IMR-90 (cell line): ENCODE measurements at regions not wholly inside any gene's neighbourhood (a gene's known extent, or its start where the extent isn't known, plus 50 kb on each side); places are given as distances from the start of the nearest gene placed in this dataset.

Experiments
- ATAC-seq: fragments of 200-7000 bp; cut with Tn5 transposase; 2 replicates; pipeline ENCODE4 v1.9.1; 2020; ENCODE audit warnings: low read depth, mild to moderate bottlenecking, moderate library complexity
- BruUV-seq: library from RNA; stranded (reverse); fragments of 400-500 nt; replicated peaks from 2 replicates; lab custom pipeline; 2021; lab: Mats Ljungman, UMichigan
- CTCF ChIA-PET: fragments of 300-600 bp; formaldehyde crosslinking; extraction: SDS; loops from one replicate; lab custom pipeline; 2021; ENCODE audit warnings: antibody characterized with exemption; lab: Yijun Ruan, JAX
- POLR2A ChIA-PET: fragments of 300-600 bp; sonication (Branson Sonifier 250); formaldehyde crosslinking; loops from one replicate; lab custom pipeline; 2022; ENCODE audit warnings: antibody characterized with exemption; ENCODE audit not compliant: unreplicated experiment; lab: Charles Lee
- DNase-seq: peaks from one replicate; pipeline ENCODE4 v3.0.0; 2013
- H2AFZ ChIP-seq: replicated peaks from 2 replicates; pipeline ENCODE3; 2013; ENCODE audit warnings: low read length, mild to moderate bottlenecking; ENCODE audit not compliant: poor library complexity
- H2AK5ac ChIP-seq: 2 replicates; pipeline ENCODE4 v1.6.1; 2013; ENCODE audit warnings: low read depth, low read length, inconsistent platforms
- H2AK9ac ChIP-seq: replicated peaks from 2 replicates; pipeline ENCODE3; 2013; ENCODE audit warnings: mild to moderate bottlenecking, low read depth, low read length, moderate library complexity; ENCODE audit not compliant: poor library complexity
- H2BK120ac ChIP-seq: 2 replicates; pipeline ENCODE4 v1.6.1; 2013; ENCODE audit warnings: low read depth, low read length, inconsistent platforms
- H2BK15ac ChIP-seq: 3 replicates; pipeline ENCODE4 v1.6.1; 2013; ENCODE audit warnings: low read depth, low read length, inconsistent platforms
- H2BK20ac ChIP-seq: 2 replicates; pipeline ENCODE4 v1.6.1; 2013; ENCODE audit warnings: low read depth, mild to moderate bottlenecking, inconsistent platforms, low read length, moderate library complexity
- H2BK5ac ChIP-seq: 2 replicates; pipeline ENCODE4 v1.6.1; 2013; ENCODE audit warnings: mild to moderate bottlenecking, low read depth, low read length, inconsistent platforms; ENCODE audit not compliant: poor library complexity, severe bottlenecking
- H3K14ac ChIP-seq: replicated peaks from 2 replicates; pipeline ENCODE4 v1.6.1; 2013; ENCODE audit warnings: low read depth, low read length, inconsistent platforms
- H3K18ac ChIP-seq: 2 replicates; pipeline ENCODE4 v1.6.1; 2013; ENCODE audit warnings: low read depth, low read length, control low read depth
- H3K23ac ChIP-seq: 2 replicates; pipeline ENCODE4 v1.6.1; 2013; ENCODE audit warnings: low read depth, low read length, inconsistent platforms
- H3K27ac ChIP-seq: 2 replicates; pipeline ENCODE4 v1.5.1; 2013; ENCODE audit warnings: mild to moderate bottlenecking, control low read depth, low read length; ENCODE audit not compliant: insufficient read depth
- H3K27me3 ChIP-seq: 2 replicates; pipeline ENCODE4 v1.6.1; 2013; ENCODE audit warnings: low read length; ENCODE audit not compliant: control insufficient read depth, insufficient read depth
- H3K36me3 ChIP-seq: 2 replicates; pipeline ENCODE4 v1.6.1; 2013; ENCODE audit warnings: low read length, mixed read lengths; ENCODE audit not compliant: control insufficient read depth, insufficient read depth
- H3K4ac ChIP-seq: 2 replicates; pipeline ENCODE4 v1.6.1; 2013; ENCODE audit warnings: low read depth, low read length, inconsistent platforms
- H3K4me1 ChIP-seq: 2 replicates; pipeline ENCODE4 v1.6.1; 2013; ENCODE audit warnings: low read length, mixed read lengths; ENCODE audit not compliant: control insufficient read depth, insufficient read depth
- H3K4me2 ChIP-seq: 2 replicates; pipeline ENCODE4 v1.6.1; 2013; ENCODE audit warnings: low read depth, mild to moderate bottlenecking, control low read depth, low read length, moderate library complexity
- H3K4me3 ChIP-seq: 2 replicates; pipeline ENCODE4 v1.5.1; 2013; ENCODE audit warnings: low read depth, mild to moderate bottlenecking, control low read depth, low read length, moderate library complexity; ENCODE audit not compliant: insufficient read depth
- H3K56ac ChIP-seq: 2 replicates; pipeline ENCODE4 v1.6.1; 2013; ENCODE audit warnings: low read length, inconsistent platforms; ENCODE audit not compliant: insufficient read depth; ENCODE audit errors: extremely low read depth
- H3K79me1 ChIP-seq, 2 experiments: 2 replicates each; pipeline ENCODE4 v1.6.1; 2013; ENCODE audit warnings: low read length in 2 of 2, inconsistent platforms in 1 of 2, low read depth in 1 of 2
- H3K9ac ChIP-seq: 2 replicates; pipeline ENCODE4 v1.6.1; 2013; ENCODE audit warnings: low read depth, low read length, control low read depth
- H3K9me1 ChIP-seq: 2 replicates; pipeline ENCODE4 v1.6.1; 2013; ENCODE audit warnings: low read length, inconsistent platforms; ENCODE audit not compliant: insufficient read depth
- H3K9me3 ChIP-seq: 2 replicates; pipeline ENCODE4 v1.6.1; 2013; ENCODE audit warnings: low read length; ENCODE audit not compliant: control insufficient read depth, insufficient read depth
- H4K20me1 ChIP-seq: 2 replicates; pipeline ENCODE4 v1.6.1; 2013; ENCODE audit warnings: low read length, inconsistent platforms; ENCODE audit not compliant: insufficient read depth
- H4K5ac ChIP-seq: 2 replicates; pipeline ENCODE4 v1.6.1; 2013; ENCODE audit warnings: mild to moderate bottlenecking, low read depth, low read length, control low read depth
- H4K8ac ChIP-seq, 2 experiments: 2 replicates each; pipeline ENCODE4 v1.6.1; 2013; ENCODE audit warnings: low read depth in 2 of 2, low read length in 2 of 2, control low read depth in 1 of 2, inconsistent platforms in 1 of 2
- H4K91ac ChIP-seq: 2 replicates; pipeline ENCODE4 v1.6.1; 2013; ENCODE audit warnings: low read depth, low read length, inconsistent platforms; ENCODE audit not compliant: insufficient read depth
- BHLHE40 ChIP-seq: fragments of 150-350 bp; IDR thresholded peaks from 2 replicates; pipeline ENCODE4 v1.6.1; 2016; ENCODE audit warnings: mild to moderate bottlenecking, low read depth, low read length
- CEBPB ChIP-seq: IDR thresholded peaks from 2 replicates; pipeline ENCODE4 v1.6.1; 2012; ENCODE audit warnings: low read depth, low read length, improper control_type of control experiment
- CHD1 ChIP-seq: IDR thresholded peaks from 2 replicates; pipeline ENCODE4 v1.6.1; 2012; ENCODE audit warnings: low read depth, low read length, improper control_type of control experiment
- CTCF ChIP-seq: conservative IDR thresholded peaks from 2 replicates; pipeline ENCODE4 v1.5.1; 2012; ENCODE audit warnings: mild to moderate bottlenecking, low read depth, low read length, improper control_type of control experiment
- FOS ChIP-seq: fragments of 150-350 bp; IDR thresholded peaks from 2 replicates; pipeline ENCODE4 v1.6.1; 2016; ENCODE audit warnings: low read depth, low read length
- MAFK ChIP-seq: IDR thresholded peaks from 2 replicates; pipeline ENCODE4 v1.6.1; 2012; ENCODE audit warnings: low read depth, low read length, improper control_type of control experiment
- MAZ ChIP-seq: IDR thresholded peaks from 2 replicates; pipeline ENCODE4 v1.6.1; 2012; ENCODE audit warnings: low read depth, mild to moderate bottlenecking, low read length, improper control_type of control experiment, moderate library complexity, borderline replicate concordance
- NFE2L2 ChIP-seq: fragments of 150-350 bp; IDR thresholded peaks from 2 replicates; pipeline ENCODE4 v1.6.1; 2016; ENCODE audit warnings: low read depth, mild to moderate bottlenecking, low read length
- POLR2A ChIP-seq: IDR thresholded peaks from 2 replicates; pipeline ENCODE4 v1.6.1; 2012; ENCODE audit warnings: mild to moderate bottlenecking, low read depth, low read length
- RAD21 ChIP-seq: IDR thresholded peaks from 2 replicates; pipeline ENCODE4 v1.6.1; 2012; ENCODE audit warnings: low read length, improper control_type of control experiment
- RCOR1 ChIP-seq: IDR thresholded peaks from 2 replicates; pipeline ENCODE4 v1.6.1; 2012; ENCODE audit warnings: mild to moderate bottlenecking, low read length, improper control_type of control experiment; ENCODE audit not compliant: insufficient replicate concordance
- SMC3 ChIP-seq: fragments of 150-350 bp; IDR thresholded peaks from 2 replicates; pipeline ENCODE4 v1.6.1; 2016; ENCODE audit warnings: low read depth, mild to moderate bottlenecking, antibody characterized with exemption, low read length, moderate library complexity
- WGBS, 2 experiments: methylation state at CpG; one replicate each; pipeline versions ENCODE4 v1.1.5 to v1.1.7; 2013; ENCODE audit warnings: missing lambda C conversion rate in 2 of 2; ENCODE audit not compliant: insufficient read length in 1 of 2; ENCODE audit errors: extremely low coverage in 2 of 2; 5-methylcytosine and 5-hydroxymethylcytosine counted together
- dilution Hi-C: fragments of 300-500 bp; cut with HindIII; formaldehyde crosslinking; loops from one replicate; pipeline ENCODE4 v1.14.3; 2018; ENCODE audit warnings: low sequenced_read_pairs; ENCODE audit not compliant: unreplicated experiment
- in situ Hi-C: fragments of 300-500 bp; cut with MboI; formaldehyde crosslinking; loops from 3 replicates; pipeline ENCODE4 v1.14.3; 2019; ENCODE audit warnings: low sequenced_read_pairs, inconsistent platforms, mixed read lengths
- intact Hi-C: fragments of 100-400 bp; cut with micrococcal nuclease; formaldehyde crosslinking; loops from 2 replicates; pipeline ENCODE4 v1.10.0; 2022
- TF ChIP-seq, protein P1 (sequence below): fragments of 150-350 bp; IDR thresholded peaks from 2 replicates; pipeline ENCODE4 v1.6.1; 2016; ENCODE audit warnings: low read depth, mild to moderate bottlenecking, low read length, moderate library complexity, borderline replicate concordance
- TF ChIP-seq, protein P2 (sequence below): fragments of 150-350 bp; IDR thresholded peaks from 2 replicates; pipeline ENCODE4 v1.6.1; 2017; ENCODE audit warnings: mild to moderate bottlenecking, antibody characterized with exemption, low read length, low read depth

DNA sequence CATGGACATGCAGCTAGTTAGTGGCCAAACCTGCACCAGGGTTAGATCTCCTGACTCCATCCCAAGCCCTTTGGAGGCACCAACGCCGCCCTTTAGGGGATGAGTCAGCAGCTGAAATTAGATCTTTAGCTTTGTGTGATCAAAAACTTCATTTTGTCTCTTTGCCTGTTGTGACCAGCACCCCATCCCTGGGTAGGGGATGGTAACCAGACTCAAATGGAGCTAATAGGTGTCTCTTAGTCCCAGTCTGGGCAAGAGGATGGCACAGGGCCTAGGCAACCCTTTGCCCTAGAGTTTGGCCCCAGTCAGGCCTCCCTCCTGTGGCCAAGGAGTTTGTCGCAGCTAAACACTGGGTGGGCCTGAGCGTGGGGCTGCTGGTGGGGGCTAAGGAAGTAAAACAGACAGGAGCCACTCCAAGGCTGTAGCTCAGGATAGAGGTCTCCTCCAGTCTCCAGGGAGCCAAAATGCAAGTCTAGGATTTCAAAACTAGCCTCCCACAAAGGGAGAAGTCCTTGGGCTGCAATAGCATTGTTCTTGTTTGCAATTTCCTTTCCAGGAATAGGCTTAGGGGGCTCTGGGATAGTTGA, 105.1 kb downstream of the CPN2 start:
- Histone ChIP-seq H3K9me3 (no peaks in the 10 kb centered on the region), H3K56ac (no peak overlapping the region), H3K23ac (no peak overlapping the region), H3K18ac (no peak overlapping the region), H3K9me1 (no peaks in the 10 kb centered on the region), H3K14ac (no peak overlapping the region), H2BK120ac (no peak overlapping the region), H4K8ac (no peak overlapping the region), H3K36me3 (no peaks in the 10 kb centered on the region), H4K5ac (no peak overlapping the region), H3K9ac (no peak overlapping the region), H3K27me3 (peaks cover 38% of the 10 kb centered on the region), H3K4ac (no peak overlapping the region), H2BK5ac (no peak overlapping the region), H3K27ac (no peak overlapping the region), H2BK15ac (no peak overlapping the region), H3K79me1 (no peaks in the 10 kb centered on the region), H2AK5ac (no peak overlapping the region), H2AK9ac (no peak overlapping the region), H3K4me2 (no peak overlapping the region), H4K20me1 (no peaks in the 10 kb centered on the region), H4K91ac (no peak overlapping the region), H2AFZ (no peak overlapping the region), H3K4me1 (peaks cover 3% of the 10 kb centered on the region; the same call in 1 of the 2 replicates), H2BK20ac (no peak overlapping the region), H3K4me3 (no peak overlapping the region)
- dilution Hi-C loops (no loop called here), in situ Hi-C loops (no loop called here), intact Hi-C loops (no loop called here)
- ChIA-PET CTCF (no interaction called here), POLR2A (no interaction called here)
- no TSS peak for BruUV-seq
- TF ChIP-seq CEBPB: no peak
- TF ChIP-seq CTCF: no peak
- TF ChIP-seq RCOR1: no peak
- no peak for TF ChIP-seq NFE2L2
- TF ChIP-seq, protein P1, sequence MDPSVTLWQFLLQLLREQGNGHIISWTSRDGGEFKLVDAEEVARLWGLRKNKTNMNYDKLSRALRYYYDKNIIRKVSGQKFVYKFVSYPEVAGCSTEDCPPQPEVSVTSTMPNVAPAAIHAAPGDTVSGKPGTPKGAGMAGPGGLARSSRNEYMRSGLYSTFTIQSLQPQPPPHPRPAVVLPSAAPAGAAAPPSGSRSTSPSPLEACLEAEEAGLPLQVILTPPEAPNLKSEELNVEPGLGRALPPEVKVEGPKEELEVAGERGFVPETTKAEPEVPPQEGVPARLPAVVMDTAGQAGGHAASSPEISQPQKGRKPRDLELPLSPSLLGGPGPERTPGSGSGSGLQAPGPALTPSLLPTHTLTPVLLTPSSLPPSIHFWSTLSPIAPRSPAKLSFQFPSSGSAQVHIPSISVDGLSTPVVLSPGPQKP: no peak
- no peak for TF ChIP-seq MAZ
- no peak for TF ChIP-seq RAD21
- TF ChIP-seq SMC3: no peak
- TF ChIP-seq BHLHE40: no peak
- TF ChIP-seq, protein P2, sequence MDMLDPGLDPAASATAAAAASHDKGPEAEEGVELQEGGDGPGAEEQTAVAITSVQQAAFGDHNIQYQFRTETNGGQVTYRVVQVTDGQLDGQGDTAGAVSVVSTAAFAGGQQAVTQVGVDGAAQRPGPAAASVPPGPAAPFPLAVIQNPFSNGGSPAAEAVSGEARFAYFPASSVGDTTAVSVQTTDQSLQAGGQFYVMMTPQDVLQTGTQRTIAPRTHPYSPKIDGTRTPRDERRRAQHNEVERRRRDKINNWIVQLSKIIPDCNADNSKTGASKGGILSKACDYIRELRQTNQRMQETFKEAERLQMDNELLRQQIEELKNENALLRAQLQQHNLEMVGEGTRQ: no peak
- TF ChIP-seq MAFK: no peak
- TF ChIP-seq FOS: no peak
- TF ChIP-seq CHD1: no peak
- no peak for TF ChIP-seq POLR2A
- no peak for DNase-seq
- no peak for ATAC-seq
- WGBS, 2 experiments: no CpG with 5 or more reads among the region's 4 CpGs
